ENCODE measurements at regions not wholly inside any gene's neighbourhood (a gene's known extent, or its start where the extent isn't known, plus 50 kb on each side); places are given as distances from the start of the nearest gene placed in this dataset.
"Not testable (repeated sequence)": the region's sequence is repeated elsewhere in the genome, so short reads cannot be mapped to it uniquely, and the experiment has no call there.

GRCh38 chr11:23473782-23474181, 613.5 kb upstream of the CCDC179 start:
- Histone ChIP-seq H2AFZ (ENCODE audit: control insufficient read depth, low read length) (no peak overlapping the region), H3K9ac (ENCODE audit: control insufficient read depth, extremely low read depth, insufficient read depth, low read length) (no peak overlapping the region), H4K20me1 (ENCODE audit: control insufficient read depth, extremely low read depth, insufficient read depth, low read length) (no peaks in the 10 kb centered on the region), H3K27me3 (ENCODE audit: control insufficient read depth, extremely low read depth, insufficient read depth, low read length) (no peaks in the 10 kb centered on the region), H3K4me3 (ENCODE audit: control insufficient read depth in 2 of 3, extremely low read depth in 1 of 3, insufficient read depth in 2 of 3, low read depth in 1 of 3, low read length in 3 of 3) (no peak overlapping the region), H3K9me3 (ENCODE audit: control insufficient read depth, low read depth, low read length) (no peaks in the 10 kb centered on the region), H3K79me2 (ENCODE audit: control insufficient read depth, insufficient read depth, low read length) (no peaks in the 10 kb centered on the region), H3K4me2 (ENCODE audit: control insufficient read depth, extremely low read depth, insufficient read depth, low read depth, low read length) (no peak overlapping the region), H3K36me3 (ENCODE audit: control insufficient read depth in 2 of 2, extremely low read depth in 1 of 2, insufficient read depth in 2 of 2, low read length in 2 of 2) (no peaks in the 10 kb centered on the region), H3K27ac (ENCODE audit: control insufficient read depth, insufficient read depth, low read length) (no peak overlapping the region), H3K4me1 (ENCODE audit: control insufficient read depth, extremely low read depth, insufficient read depth, low read length) (no peaks in the 10 kb centered on the region), H3K9me1 (ENCODE audit: control insufficient read depth, extremely low read depth, insufficient read depth, low read length) (no peaks in the 10 kb centered on the region)
- DNase-seq (ENCODE audit: low read depth, low spot score) (no peak), FAIRE-seq (no peak)
- TF ChIP-seq EZH2 (IDR thresholded peaks at IDR 0.05; ENCODE audit: low read length) (no peak), CTCF (optimal IDR thresholded peaks at IDR 0.05 in 1 of 3, IDR thresholded peaks at IDR 0.05 in 1 of 3, conservative IDR thresholded peaks at IDR 0.05 in 1 of 3; ENCODE audit: extremely low read depth in 1 of 3, insufficient read depth in 2 of 3, low read length in 3 of 3) (no peak)
- dilution Hi-C loops (cut with MboI; ENCODE audit: extremely low pct_ligation_motif_present, low sequenced_read_pairs), result no loop called here

- no peak overlapping the region for H3K4me2 ChIP-seq (ENCODE audit: control insufficient read depth, extremely low read depth, insufficient read depth, low read depth, low read length)
- no peak overlapping the region for H3K9ac ChIP-seq (ENCODE audit: control insufficient read depth, extremely low read depth, insufficient read depth, low read length)
- H3K27me3 ChIP-seq (ENCODE audit: control insufficient read depth, extremely low read depth, insufficient read depth, low read length), result no peaks in the 10 kb centered on the region
- H3K9me1 ChIP-seq (ENCODE audit: control insufficient read depth, extremely low read depth, insufficient read depth, low read length), result no peaks in the 10 kb centered on the region
- H3K4me3 ChIP-seq (ENCODE audit: control insufficient read depth in 2 of 3, extremely low read depth in 1 of 3, insufficient read depth in 2 of 3, low read depth in 1 of 3, low read length in 3 of 3), result no peak overlapping the region
- H3K79me2 ChIP-seq (ENCODE audit: control insufficient read depth, insufficient read depth, low read length), result no peaks in the 10 kb centered on the region
- peaks cover 1% of the 10 kb centered on the region for H3K9me3 ChIP-seq (ENCODE audit: control insufficient read depth, low read depth, low read length)
- H3K27ac ChIP-seq (ENCODE audit: control insufficient read depth, insufficient read depth, low read length), result no peak overlapping the region
- no peak for TF ChIP-seq EZH2 (IDR thresholded peaks at IDR 0.05; ENCODE audit: low read length)
- TF ChIP-seq CTCF (optimal IDR thresholded peaks at IDR 0.05 in 1 of 3, IDR thresholded peaks at IDR 0.05 in 1 of 3, conservative IDR thresholded peaks at IDR 0.05 in 1 of 3; ENCODE audit: extremely low read depth in 1 of 3, insufficient read depth in 2 of 3, low read length in 3 of 3), result no peak
- no peaks in the 10 kb centered on the region for H3K4me1 ChIP-seq (ENCODE audit: control insufficient read depth, extremely low read depth, insufficient read depth, low read length)
- H4K20me1 ChIP-seq (ENCODE audit: control insufficient read depth, extremely low read depth, insufficient read depth, low read length), result no peaks in the 10 kb centered on the region
- H3K36me3 ChIP-seq (ENCODE audit: control insufficient read depth in 2 of 2, extremely low read depth in 1 of 2, insufficient read depth in 2 of 2, low read length in 2 of 2), result no peaks in the 10 kb centered on the region
- H2AFZ ChIP-seq (ENCODE audit: control insufficient read depth, low read length), result no peak overlapping the region
- FAIRE-seq, result no peak
- dilution Hi-C loops (cut with MboI; ENCODE audit: extremely low pct_ligation_motif_present, low sequenced_read_pairs), result no loop called here
- DNase-seq (ENCODE audit: low read depth, low spot score), result no peak
These were observed 620.5 kb upstream of the CCDC179 start for GRCh38 chr11:23480736-23481135.

- H3K4me3 ChIP-seq (ENCODE audit: control insufficient read depth in 2 of 3, extremely low read depth in 1 of 3, insufficient read depth in 2 of 3, low read depth in 1 of 3, low read length in 3 of 3); H3K79me2 ChIP-seq (ENCODE audit: control insufficient read depth, insufficient read depth, low read length); H3K9me3 ChIP-seq (ENCODE audit: control insufficient read depth, low read depth, low read length); H3K27me3 ChIP-seq (ENCODE audit: control insufficient read depth, extremely low read depth, insufficient read depth, low read length); H3K4me2 ChIP-seq (ENCODE audit: control insufficient read depth, extremely low read depth, insufficient read depth, low read depth, low read length); H3K9ac ChIP-seq (ENCODE audit: control insufficient read depth, extremely low read depth, insufficient read depth, low read length); dilution Hi-C loops (cut with MboI; ENCODE audit: extremely low pct_ligation_motif_present, low sequenced_read_pairs); H3K4me1 ChIP-seq (ENCODE audit: control insufficient read depth, extremely low read depth, insufficient read depth, low read length); H3K36me3 ChIP-seq (ENCODE audit: control insufficient read depth in 2 of 2, extremely low read depth in 1 of 2, insufficient read depth in 2 of 2, low read length in 2 of 2); H3K9me1 ChIP-seq (ENCODE audit: control insufficient read depth, extremely low read depth, insufficient read depth, low read length); DNase-seq (ENCODE audit: low read depth, low spot score); FAIRE-seq; H2AFZ ChIP-seq (ENCODE audit: control insufficient read depth, low read length); H4K20me1 ChIP-seq (ENCODE audit: control insufficient read depth, extremely low read depth, insufficient read depth, low read length); H3K27ac ChIP-seq (ENCODE audit: control insufficient read depth, insufficient read depth, low read length): not testable (repeated sequence)
These were observed 623.9 kb upstream of the CCDC179 start for GRCh38 chr11:23484146-23484545.

- DNase-seq (ENCODE audit: low read depth, low spot score); H3K9me3 ChIP-seq (ENCODE audit: control insufficient read depth, low read depth, low read length); H3K27me3 ChIP-seq (ENCODE audit: control insufficient read depth, extremely low read depth, insufficient read depth, low read length); H4K20me1 ChIP-seq (ENCODE audit: control insufficient read depth, extremely low read depth, insufficient read depth, low read length); H3K4me2 ChIP-seq (ENCODE audit: control insufficient read depth, extremely low read depth, insufficient read depth, low read depth, low read length); H3K9me1 ChIP-seq (ENCODE audit: control insufficient read depth, extremely low read depth, insufficient read depth, low read length); H3K79me2 ChIP-seq (ENCODE audit: control insufficient read depth, insufficient read depth, low read length); dilution Hi-C loops (cut with MboI; ENCODE audit: extremely low pct_ligation_motif_present, low sequenced_read_pairs); H3K9ac ChIP-seq (ENCODE audit: control insufficient read depth, extremely low read depth, insufficient read depth, low read length); H3K4me1 ChIP-seq (ENCODE audit: control insufficient read depth, extremely low read depth, insufficient read depth, low read length); H3K4me3 ChIP-seq (ENCODE audit: control insufficient read depth in 2 of 3, extremely low read depth in 1 of 3, insufficient read depth in 2 of 3, low read depth in 1 of 3, low read length in 3 of 3); FAIRE-seq; H3K36me3 ChIP-seq (ENCODE audit: control insufficient read depth in 2 of 2, extremely low read depth in 1 of 2, insufficient read depth in 2 of 2, low read length in 2 of 2); H2AFZ ChIP-seq (ENCODE audit: control insufficient read depth, low read length); H3K27ac ChIP-seq (ENCODE audit: control insufficient read depth, insufficient read depth, low read length): not testable (repeated sequence)
These were observed 624.3 kb upstream of the CCDC179 start for GRCh38 chr11:23484618-23485017.
